Uterus (tissue), 3 donors: ENCODE measurements at regions not wholly inside any gene's neighbourhood (a gene's known extent, or its start where the extent isn't known, plus 50 kb on each side); places are given as distances from the start of the nearest gene placed in this dataset.

Experiments used
- DNase-seq, 2 donors: peaks; one replicate each; pipeline ENCODE4 v3.0.0-alpha.2; 2019 to 2020
- H3K27ac ChIP-seq, 2 donors: fragments of 200-600 bp; sonication (generic); 1 replicate in 1 of 2; 2 replicates in 1 of 2; pipeline ENCODE4 v1.5.1; 2016 to 2018
- H3K27me3 ChIP-seq, 2 donors: fragments of 200-600 bp; sonication (generic); one replicate each; pipeline ENCODE4 v1.5.1; 2018 to 2019; ENCODE audit warnings: control low read depth in 1 of 2
- H3K36me3 ChIP-seq, 2 donors: fragments of 200-600 bp; sonication (generic); one replicate each; pipeline ENCODE4 v1.5.1; 2019; ENCODE audit warnings: control low read depth in 1 of 2
- H3K4me1 ChIP-seq, 2 donors: fragments of 200-600 bp; sonication (generic); one replicate each; pipeline ENCODE4 v1.5.1; 2018 to 2019; ENCODE audit warnings: control low read depth in 1 of 2
- H3K4me3 ChIP-seq, 2 donors: fragments of 200-600 bp; sonication (generic); 1 replicate in 1 of 2; 2 replicates in 1 of 2; pipeline ENCODE4 v1.5.1; 2018 to 2019; ENCODE audit warnings: mild to moderate bottlenecking in 1 of 2
- H3K9me3 ChIP-seq, 2 donors: fragments of 200-600 bp; sonication (generic); one replicate each; pipeline ENCODE4 v1.5.1; 2019; ENCODE audit warnings: control low read depth in 1 of 2
- POLR2A ChIP-seq, 2 donors: fragments of 450-650 bp; IDR thresholded peaks; one replicate each; pipeline ENCODE4 v1.6.1; 2016; ENCODE audit warnings: antibody characterized with exemption in 2 of 2, mild to moderate bottlenecking in 1 of 2, moderate library complexity in 1 of 2
- intact Hi-C: fragments of 100-400 bp; cut with DNase I; formaldehyde crosslinking; loops from one replicate; pipeline ENCODE4 v1.15.1; 2023; ENCODE audit warnings: low total_unique reads
- TF ChIP-seq, protein P1 (sequence below), 4 experiments: fragments of 200-600 bp in 2 of 4; fragments of 450-650 bp in 2 of 4; sonication (generic) in 2 of 4; IDR thresholded peaks; one replicate each; pipeline ENCODE4 v1.5.1; 2016 to 2019; ENCODE audit warnings: antibody characterized with exemption in 4 of 4, mild to moderate bottlenecking in 2 of 4, moderate library complexity in 1 of 4
- donor health status: DM: yes; HTN: yes; CAD: no.

DNA sequence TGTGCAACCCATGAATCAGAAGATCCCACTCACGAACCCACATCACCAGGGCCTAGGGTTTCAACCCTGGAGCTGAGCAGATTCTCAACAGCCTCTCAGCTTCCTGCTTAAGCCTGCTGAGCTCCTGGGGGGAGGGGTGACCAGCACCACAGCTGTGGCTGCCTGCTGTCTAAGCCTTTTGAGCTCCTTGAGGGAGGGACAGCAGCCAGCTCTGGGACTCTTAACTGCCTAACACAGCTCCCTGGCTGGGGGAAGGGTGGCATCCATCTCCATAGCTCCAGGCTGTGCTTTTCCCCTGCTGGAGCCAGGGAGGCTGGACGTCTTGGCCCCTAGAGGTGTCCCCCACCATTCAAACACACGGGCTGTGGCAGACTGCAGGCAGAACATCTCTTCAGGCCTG lies 250.3 kb downstream of the DMAC1 start:
- Histone ChIP-seq H3K27me3 (no peaks in the 10 kb centered on the region), H3K27ac (no peak overlapping the region), H3K4me1 (no peaks in the 10 kb centered on the region), H3K9me3 (no peaks in the 10 kb centered on the region), H3K36me3 (no peaks in the 10 kb centered on the region), H3K4me3 (no peak overlapping the region)
- DNase-seq, result no peak
- TF ChIP-seq POLR2A (IDR thresholded peaks at IDR 0.05), result no peak
- TF ChIP-seq, protein P1, sequence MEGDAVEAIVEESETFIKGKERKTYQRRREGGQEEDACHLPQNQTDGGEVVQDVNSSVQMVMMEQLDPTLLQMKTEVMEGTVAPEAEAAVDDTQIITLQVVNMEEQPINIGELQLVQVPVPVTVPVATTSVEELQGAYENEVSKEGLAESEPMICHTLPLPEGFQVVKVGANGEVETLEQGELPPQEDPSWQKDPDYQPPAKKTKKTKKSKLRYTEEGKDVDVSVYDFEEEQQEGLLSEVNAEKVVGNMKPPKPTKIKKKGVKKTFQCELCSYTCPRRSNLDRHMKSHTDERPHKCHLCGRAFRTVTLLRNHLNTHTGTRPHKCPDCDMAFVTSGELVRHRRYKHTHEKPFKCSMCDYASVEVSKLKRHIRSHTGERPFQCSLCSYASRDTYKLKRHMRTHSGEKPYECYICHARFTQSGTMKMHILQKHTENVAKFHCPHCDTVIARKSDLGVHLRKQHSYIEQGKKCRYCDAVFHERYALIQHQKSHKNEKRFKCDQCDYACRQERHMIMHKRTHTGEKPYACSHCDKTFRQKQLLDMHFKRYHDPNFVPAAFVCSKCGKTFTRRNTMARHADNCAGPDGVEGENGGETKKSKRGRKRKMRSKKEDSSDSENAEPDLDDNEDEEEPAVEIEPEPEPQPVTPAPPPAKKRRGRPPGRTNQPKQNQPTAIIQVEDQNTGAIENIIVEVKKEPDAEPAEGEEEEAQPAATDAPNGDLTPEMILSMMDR (IDR thresholded peaks at IDR 0.05), result no peak
- intact Hi-C loops, result no loop called here

GRCh38 chr9:7546261-7546660 lies 253.3 kb downstream of the DMAC1 start:
- DNase-seq, result no peak
- Histone ChIP-seq H3K36me3 (no peaks in the 10 kb centered on the region), H3K27ac (no peak overlapping the region), H3K27me3 (no peaks in the 10 kb centered on the region), H3K9me3 (no peaks in the 10 kb centered on the region), H3K4me1 (no peaks in the 10 kb centered on the region), H3K4me3 (no peak overlapping the region)
- intact Hi-C loops, result no loop called here
- TF ChIP-seq, protein P1 (IDR thresholded peaks at IDR 0.05), result no peak
- no peak for TF ChIP-seq POLR2A (IDR thresholded peaks at IDR 0.05)

- H3K27me3 ChIP-seq, result no peaks in the 10 kb centered on the region
- H3K27ac ChIP-seq, result no peak overlapping the region
- TF ChIP-seq POLR2A (IDR thresholded peaks at IDR 0.05), result no peak
- TF ChIP-seq, protein P1 (IDR thresholded peaks at IDR 0.05), result no peak
- intact Hi-C loops, result no loop called here
- H3K4me1 ChIP-seq, result no peaks in the 10 kb centered on the region
- H3K4me3 ChIP-seq, result no peak overlapping the region
- no peaks in the 10 kb centered on the region for H3K36me3 ChIP-seq
- no peaks in the 10 kb centered on the region for H3K9me3 ChIP-seq
- DNase-seq, result no peak
These were observed 254.0 kb downstream of the DMAC1 start for GRCh38 chr9:7545371-7546165.

GRCh38 chr9:7542693-7543092 lies 256.9 kb downstream of the DMAC1 start:
- H3K9me3 ChIP-seq, result no peaks in the 10 kb centered on the region
- no peaks in the 10 kb centered on the region for H3K4me1 ChIP-seq
- H3K4me3 ChIP-seq, result no peak overlapping the region
- H3K27ac ChIP-seq, result no peak overlapping the region
- no peak for TF ChIP-seq POLR2A (IDR thresholded peaks at IDR 0.05)
- TF ChIP-seq, protein P1 (IDR thresholded peaks at IDR 0.05), result no peak
- intact Hi-C loops, result no loop called here
- no peaks in the 10 kb centered on the region for H3K36me3 ChIP-seq
- H3K27me3 ChIP-seq, result no peaks in the 10 kb centered on the region
- DNase-seq, result no peak

GRCh38 chr9:7542126-7542525 lies 257.5 kb downstream of the DMAC1 start:
- Histone ChIP-seq H3K9me3 (no peaks in the 10 kb centered on the region), H3K27me3 (no peaks in the 10 kb centered on the region), H3K27ac (no peak overlapping the region), H3K36me3 (no peaks in the 10 kb centered on the region), H3K4me3 (no peak overlapping the region), H3K4me1 (no peaks in the 10 kb centered on the region)
- no peak for DNase-seq
- intact Hi-C loops, result no loop called here
- TF ChIP-seq POLR2A (IDR thresholded peaks at IDR 0.05), result no peak
- TF ChIP-seq, protein P1 (IDR thresholded peaks at IDR 0.05), result no peak
